SU-DHL-6 (cell line): ENCODE measurements at regions not wholly inside any gene's neighbourhood (a gene's known extent, or its start where the extent isn't known, plus 50 kb on each side); places are given as distances from the start of the nearest gene placed in this dataset.
"Not testable (repeated sequence)": the region's sequence is repeated elsewhere in the genome, so short reads cannot be mapped to it uniquely, and the experiment has no call there.

ENCODE experiments used
- EZH2phosphoT487 ChIP-seq: fragments of 200-600 bp; sonication (generic), shearing (Covaris generic); conservative IDR thresholded peaks from 2 replicates; pipeline ENCODE4 v1.6.1; 2018; ENCODE audit warnings: mild to moderate bottlenecking, antibody characterized with exemption, low read length, moderate library complexity, mixed read lengths
- TF ChIP-seq, protein P1 (sequence below): fragments of 200-600 bp; sonication (generic); IDR thresholded peaks from one replicate; pipeline ENCODE4 v1.5.1; 2017; ENCODE audit warnings: antibody characterized with exemption, mild to moderate bottlenecking, low read length, moderate library complexity; ENCODE audit not compliant: insufficient read depth, poor library complexity, severe bottlenecking

DNA sequence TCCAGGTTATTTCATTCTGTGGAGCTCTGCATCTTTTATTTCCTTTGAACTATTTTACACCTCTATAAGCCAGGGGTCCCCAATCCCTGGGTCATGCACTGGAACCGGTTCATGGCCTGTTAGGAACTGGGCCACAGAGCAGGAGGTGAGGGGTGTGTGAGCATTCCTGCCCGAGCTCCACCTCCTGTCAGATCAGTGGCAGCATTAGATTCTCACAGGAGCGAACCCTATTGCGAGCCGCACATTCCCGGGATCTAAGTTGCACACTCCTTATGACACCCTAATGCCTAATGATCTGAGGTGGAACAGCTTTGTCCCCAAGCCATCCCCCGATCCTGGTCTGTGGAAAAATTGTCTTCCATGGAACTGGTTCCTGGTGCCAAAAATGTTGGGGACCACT, 107.2 kb downstream of the TMEM121 start:
- TF ChIP-seq, protein P1, sequence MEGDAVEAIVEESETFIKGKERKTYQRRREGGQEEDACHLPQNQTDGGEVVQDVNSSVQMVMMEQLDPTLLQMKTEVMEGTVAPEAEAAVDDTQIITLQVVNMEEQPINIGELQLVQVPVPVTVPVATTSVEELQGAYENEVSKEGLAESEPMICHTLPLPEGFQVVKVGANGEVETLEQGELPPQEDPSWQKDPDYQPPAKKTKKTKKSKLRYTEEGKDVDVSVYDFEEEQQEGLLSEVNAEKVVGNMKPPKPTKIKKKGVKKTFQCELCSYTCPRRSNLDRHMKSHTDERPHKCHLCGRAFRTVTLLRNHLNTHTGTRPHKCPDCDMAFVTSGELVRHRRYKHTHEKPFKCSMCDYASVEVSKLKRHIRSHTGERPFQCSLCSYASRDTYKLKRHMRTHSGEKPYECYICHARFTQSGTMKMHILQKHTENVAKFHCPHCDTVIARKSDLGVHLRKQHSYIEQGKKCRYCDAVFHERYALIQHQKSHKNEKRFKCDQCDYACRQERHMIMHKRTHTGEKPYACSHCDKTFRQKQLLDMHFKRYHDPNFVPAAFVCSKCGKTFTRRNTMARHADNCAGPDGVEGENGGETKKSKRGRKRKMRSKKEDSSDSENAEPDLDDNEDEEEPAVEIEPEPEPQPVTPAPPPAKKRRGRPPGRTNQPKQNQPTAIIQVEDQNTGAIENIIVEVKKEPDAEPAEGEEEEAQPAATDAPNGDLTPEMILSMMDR, result not testable (repeated sequence)
- not testable (repeated sequence) for TF ChIP-seq EZH2phosphoT487
